Tibial artery (tissue), 4 donors: ENCODE measurements at regions not wholly inside any gene's neighbourhood (a gene's known extent, or its start where the extent isn't known, plus 50 kb on each side); places are given as distances from the start of the nearest gene placed in this dataset.

Experiments
- DNase-seq, 2 donors: peaks; one replicate each; pipeline ENCODE4 v3.0.0-alpha.2; 2019
- H3K27ac ChIP-seq, 2 donors: fragments of 200-600 bp; sonication (generic) in 1 of 2; 1 replicate in 1 of 2; 2 replicates in 1 of 2; pipeline ENCODE4 v1.5.1; 2018 to 2019; ENCODE audit warnings: mild to moderate bottlenecking in 1 of 2
- H3K27me3 ChIP-seq, 2 donors: fragments of 200-600 bp; sonication (generic) in 1 of 2; one replicate each; pipeline versions ENCODE4 v1.5.1 to v1.6.0; 2016 to 2019
- H3K36me3 ChIP-seq, 3 donors: fragments of 200-600 bp; sonication (generic) in 2 of 3; one replicate each; pipeline ENCODE4 v1.5.1; 2016 to 2019; ENCODE audit warnings: mild to moderate bottlenecking in 2 of 3
- H3K4me1 ChIP-seq, 4 donors: fragments of 200-600 bp; sonication (generic) in 2 of 4; 1 replicate in 3 of 4; 2 replicates in 1 of 4; pipeline ENCODE4 v1.5.1; 2016 to 2019
- H3K4me3 ChIP-seq, 2 donors: fragments of 200-600 bp; sonication (generic) in 1 of 2; 1 replicate in 1 of 2; 2 replicates in 1 of 2; pipeline ENCODE4 v1.5.1; 2018 to 2019; ENCODE audit warnings: mild to moderate bottlenecking in 2 of 2
- H3K9me3 ChIP-seq, 3 donors: fragments of 200-600 bp; sonication (generic) in 1 of 3; one replicate each; pipeline ENCODE4 v1.5.1; 2016 to 2019
- intact Hi-C: fragments of 100-400 bp; cut with DNase I; formaldehyde crosslinking; loops from one replicate; pipeline ENCODE4 v1.15.0; 2023; ENCODE audit warnings: low total_unique reads
- TF ChIP-seq, protein P1 (sequence below), 2 experiments: fragments of 200-600 bp in 1 of 2; fragments of 450-650 bp in 1 of 2; IDR thresholded peaks; one replicate each; pipeline ENCODE4 v1.5.1; 2017 to 2019; ENCODE audit warnings: antibody characterized with exemption in 2 of 2, mild to moderate bottlenecking in 1 of 2, moderate library complexity in 1 of 2

DNA sequence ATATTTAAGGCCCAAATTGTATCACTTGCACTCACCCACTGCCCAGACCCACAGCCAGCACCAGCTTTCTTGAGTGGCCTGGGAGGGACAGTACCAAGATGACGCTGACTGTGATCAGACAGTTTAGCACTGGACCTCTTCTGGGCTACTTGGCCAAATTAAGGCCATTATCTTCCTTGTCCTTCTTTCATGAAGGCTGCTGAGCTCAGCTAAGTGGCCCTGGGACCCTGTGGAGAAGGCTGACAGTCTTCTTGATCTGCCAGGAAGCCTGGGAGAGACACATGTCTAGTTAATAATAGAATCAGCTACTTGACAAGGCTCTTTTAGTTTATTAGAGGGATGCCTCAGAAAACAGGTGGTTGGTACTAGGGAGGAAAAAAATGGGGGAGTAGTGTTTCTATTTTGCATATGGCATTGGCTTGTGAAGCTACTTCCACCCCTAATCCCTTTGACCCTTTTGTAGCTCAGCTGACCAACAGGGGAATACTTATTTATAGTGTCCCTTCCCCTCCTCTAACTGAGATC, 127.9 kb upstream of the NTM start:
- Histone ChIP-seq H3K27ac (no peak overlapping the region), H3K27me3 (peaks cover 0 to 6% of the 10 kb centered on the region in 2 donors), H3K4me3 (no peak overlapping the region), H3K4me1 (no peaks in the 10 kb centered on the region), H3K9me3 (no peaks in the 10 kb centered on the region), H3K36me3 (no peaks in the 10 kb centered on the region)
- TF ChIP-seq, protein P1, sequence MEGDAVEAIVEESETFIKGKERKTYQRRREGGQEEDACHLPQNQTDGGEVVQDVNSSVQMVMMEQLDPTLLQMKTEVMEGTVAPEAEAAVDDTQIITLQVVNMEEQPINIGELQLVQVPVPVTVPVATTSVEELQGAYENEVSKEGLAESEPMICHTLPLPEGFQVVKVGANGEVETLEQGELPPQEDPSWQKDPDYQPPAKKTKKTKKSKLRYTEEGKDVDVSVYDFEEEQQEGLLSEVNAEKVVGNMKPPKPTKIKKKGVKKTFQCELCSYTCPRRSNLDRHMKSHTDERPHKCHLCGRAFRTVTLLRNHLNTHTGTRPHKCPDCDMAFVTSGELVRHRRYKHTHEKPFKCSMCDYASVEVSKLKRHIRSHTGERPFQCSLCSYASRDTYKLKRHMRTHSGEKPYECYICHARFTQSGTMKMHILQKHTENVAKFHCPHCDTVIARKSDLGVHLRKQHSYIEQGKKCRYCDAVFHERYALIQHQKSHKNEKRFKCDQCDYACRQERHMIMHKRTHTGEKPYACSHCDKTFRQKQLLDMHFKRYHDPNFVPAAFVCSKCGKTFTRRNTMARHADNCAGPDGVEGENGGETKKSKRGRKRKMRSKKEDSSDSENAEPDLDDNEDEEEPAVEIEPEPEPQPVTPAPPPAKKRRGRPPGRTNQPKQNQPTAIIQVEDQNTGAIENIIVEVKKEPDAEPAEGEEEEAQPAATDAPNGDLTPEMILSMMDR (IDR thresholded peaks at IDR 0.05) = no peak
- no peak for DNase-seq
- intact Hi-C loops = no loop called here

DNA sequence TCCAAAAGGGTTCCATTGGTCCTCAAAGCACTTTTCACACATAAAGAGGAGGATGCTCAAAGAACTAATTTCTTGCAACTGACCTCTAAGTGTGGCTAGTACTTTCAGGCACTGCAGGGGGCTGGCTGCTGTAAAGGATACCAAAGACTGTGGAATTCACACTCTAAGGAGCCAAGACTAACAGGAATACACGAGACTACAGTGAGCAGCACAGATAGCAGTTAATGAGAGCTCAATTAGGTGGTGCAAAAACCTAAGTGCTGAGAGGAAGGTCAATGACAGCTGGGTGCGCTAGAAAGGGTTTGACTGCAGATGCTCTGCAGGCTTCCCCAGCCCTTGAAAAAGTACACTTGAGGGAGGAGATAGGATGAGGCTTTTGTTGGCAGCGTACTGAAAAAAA, 124.3 kb upstream of the NTM start:
- no peak overlapping the region for H3K27ac ChIP-seq
- no peaks in the 10 kb centered on the region for H3K4me1 ChIP-seq
- DNase-seq = no peak
- no peaks in the 10 kb centered on the region for H3K9me3 ChIP-seq
- intact Hi-C loops = no loop called here
- TF ChIP-seq, protein P1 (IDR thresholded peaks at IDR 0.05) = no peak
- no peaks in the 10 kb centered on the region for H3K36me3 ChIP-seq
- peaks cover 0 to 8% of the 10 kb centered on the region in 2 donors for H3K27me3 ChIP-seq
- H3K4me3 ChIP-seq = no peak overlapping the region

DNA sequence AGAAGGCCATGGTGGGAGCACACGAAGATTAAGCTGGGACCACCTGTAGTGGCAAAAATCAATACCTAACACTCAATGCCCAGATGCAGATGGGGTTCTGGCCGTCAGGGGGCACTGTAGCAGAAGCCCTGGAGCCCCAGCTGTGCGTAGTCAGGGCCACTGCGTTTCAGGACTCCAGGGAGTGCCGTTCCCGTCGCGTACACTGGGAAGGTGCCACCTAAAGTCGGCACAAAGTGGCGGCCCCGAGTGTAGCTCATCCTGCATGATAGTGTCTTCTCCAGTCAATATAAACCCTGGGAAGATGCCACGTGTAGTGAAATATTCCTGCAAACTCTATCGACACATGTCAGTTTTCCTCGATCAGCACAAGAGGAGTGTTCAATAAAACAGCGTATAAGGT, 123.8 kb upstream of the NTM start:
- peak in 1 of 2 donors; percentile 28 for DNase-seq
- intact Hi-C loops = no loop called here
- TF ChIP-seq, protein P1 (IDR thresholded peaks at IDR 0.05) = no peak
- no peak overlapping the region for H3K4me3 ChIP-seq
- no peaks in the 10 kb centered on the region for H3K9me3 ChIP-seq
- H3K4me1 ChIP-seq = no peaks in the 10 kb centered on the region
- peaks cover 0 to 8% of the 10 kb centered on the region in 2 donors for H3K27me3 ChIP-seq
- H3K36me3 ChIP-seq = no peaks in the 10 kb centered on the region
- no peak overlapping the region for H3K27ac ChIP-seq

DNA sequence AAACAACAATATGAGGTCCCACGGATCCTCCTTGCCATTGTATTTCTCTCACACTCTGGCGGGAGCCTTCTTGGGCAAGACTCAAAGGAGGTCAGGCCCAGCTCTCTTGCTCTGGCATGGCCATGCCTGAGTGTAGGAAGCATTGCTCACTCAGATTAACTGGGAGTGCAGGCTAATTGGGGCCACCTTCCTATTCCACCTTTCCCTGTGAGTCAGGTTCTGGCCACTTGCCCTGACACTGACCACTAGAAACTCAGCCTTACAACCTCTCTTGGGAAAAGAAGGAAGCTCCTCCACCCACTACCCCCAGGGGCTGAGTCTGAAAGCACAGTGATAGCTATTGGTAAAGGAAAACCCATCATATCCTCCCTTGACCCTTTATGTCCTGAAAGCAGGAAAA, 121.8 kb upstream of the NTM start:
- no peak for DNase-seq

DNA sequence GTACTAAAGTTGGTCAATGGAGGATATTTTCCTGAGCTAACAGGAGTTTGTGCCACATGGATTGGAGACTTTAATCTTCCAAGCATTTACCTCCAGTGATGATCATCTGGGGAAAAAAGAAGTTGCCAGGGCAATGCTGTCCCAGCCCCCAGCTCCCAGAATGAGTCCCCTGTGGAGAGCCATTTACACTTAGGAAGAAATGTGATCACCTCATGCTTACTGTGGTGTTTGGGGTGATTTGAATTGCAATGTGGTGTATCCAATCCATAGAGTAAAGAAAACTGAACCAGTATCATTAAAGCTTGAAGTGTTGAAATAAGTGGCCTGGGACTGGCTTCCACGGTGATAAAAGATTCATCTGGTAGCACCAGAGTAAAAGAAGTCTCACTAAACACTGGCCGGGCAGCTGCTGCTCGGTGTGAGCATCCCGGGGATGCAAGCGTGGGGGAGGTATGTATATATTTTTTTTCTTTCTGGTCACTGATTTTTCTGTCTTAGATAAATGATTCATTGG, 117.2 kb upstream of the NTM start:
- TF ChIP-seq, protein P1 (IDR thresholded peaks at IDR 0.05) = no peak
- Histone ChIP-seq H3K4me1 (no peaks in the 10 kb centered on the region), H3K36me3 (no peaks in the 10 kb centered on the region), H3K27me3 (peaks cover 0 to 2% of the 10 kb centered on the region in 2 donors), H3K4me3 (no peak overlapping the region), H3K27ac (no peak overlapping the region), H3K9me3 (no peaks in the 10 kb centered on the region)
- intact Hi-C loops = no loop called here
- DNase-seq = no peak

More for the DNA sequence above, 121.8 kb upstream of the NTM start:
- Histone ChIP-seq H3K36me3 (no peaks in the 10 kb centered on the region), H3K9me3 (no peaks in the 10 kb centered on the region), H3K4me1 (no peaks in the 10 kb centered on the region), H3K4me3 (no peak overlapping the region), H3K27me3 (peaks cover 0 to 8% of the 10 kb centered on the region in 2 donors), H3K27ac (no peak overlapping the region)
- TF ChIP-seq, protein P1 (IDR thresholded peaks at IDR 0.05) = no peak
- intact Hi-C loops = no loop called here
